Activated CD4-positive, alpha-beta T cell treated with anti-CD3 and anti-CD28 coated beads for 36 hours (primary cell): ENCODE measurements at regions not wholly inside any gene's neighbourhood (a gene's known extent, or its start where the extent isn't known, plus 50 kb on each side); places are given as distances from the start of the nearest gene placed in this dataset.
"Not testable (repeated sequence)": the region's sequence is repeated elsewhere in the genome, so short reads cannot be mapped to it uniquely, and the experiment has no call there.

Source experiments
- ATAC-seq: fragments of 200-7000 bp; cut with Tn5 transposase; one replicate; pipeline ENCODE4 v1.10.0; 2021; ENCODE audit warnings: mild to moderate bottlenecking, moderate library complexity
- CTCF ChIA-PET: fragments of 350-600 bp; sonication (Branson Sonifier 250); formaldehyde crosslinking; loops from one replicate; lab custom pipeline; 2021; ENCODE audit warnings: antibody characterized with exemption; lab: Charles Lee
- POLR2A ChIA-PET: fragments of 350-600 bp; sonication (Branson Sonifier 250); formaldehyde crosslinking; loops from one replicate; lab custom pipeline; 2021; ENCODE audit warnings: antibody characterized with exemption, inconsistent platforms; lab: Charles Lee
- DNase-seq: peaks from one replicate; pipeline ENCODE4 v3.0.0-alpha.2; 2020
- H3K27ac Mint-ChIP-seq: one replicate; pipeline ENCODE4 v1.8.0; 2021; ENCODE audit warnings: mixed read lengths
- H3K27me3 Mint-ChIP-seq: one replicate; pipeline ENCODE4 v1.8.0; 2021; ENCODE audit warnings: mixed read lengths
- H3K36me3 Mint-ChIP-seq: one replicate; pipeline ENCODE4 v1.8.0; 2021; ENCODE audit warnings: low read depth, mixed read lengths
- H3K4me1 Mint-ChIP-seq: one replicate; pipeline ENCODE4 v1.8.0; 2021; ENCODE audit warnings: mixed read lengths
- H3K4me3 Mint-ChIP-seq: one replicate; pipeline ENCODE4 v1.8.0; 2021; ENCODE audit warnings: mild to moderate bottlenecking, moderate library complexity, mixed read lengths
- H3K9me3 Mint-ChIP-seq: one replicate; pipeline ENCODE4 v1.8.0; 2021; ENCODE audit warnings: low read depth, mixed read lengths
- intact Hi-C, 2 experiments: fragments of 100-400 bp; cut with DNase I in 1 of 2; cut with micrococcal nuclease in 1 of 2; formaldehyde crosslinking; loops; one replicate each; pipeline versions ENCODE4 v1.14.2 to v1.15.1; 2022 to 2024; cut with DNase I, micrococcal nuclease

DNA sequence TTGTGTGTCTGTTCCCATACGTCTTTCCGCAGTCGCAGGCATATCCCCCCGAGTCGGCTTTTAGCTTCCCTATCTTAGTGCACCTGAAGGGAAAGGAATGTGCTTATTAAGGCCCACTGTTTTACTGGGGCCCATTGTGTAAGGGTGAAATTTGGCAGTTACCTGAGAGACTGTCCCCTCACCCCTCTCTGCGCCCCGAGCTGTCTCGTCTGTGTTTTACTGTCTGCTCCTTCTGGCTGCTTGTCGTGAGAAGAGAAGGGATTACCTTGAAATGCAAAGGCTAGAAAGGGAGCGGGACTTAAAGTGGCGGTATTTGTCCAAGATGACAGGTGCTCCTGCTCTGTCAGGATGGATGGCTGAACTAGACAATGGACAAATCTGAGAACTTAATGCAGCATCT lies 233.0 kb upstream of the POU1F1 start:
- intact Hi-C loops, result no loop called here
- no peak for ATAC-seq
- ChIA-PET CTCF (no interaction called here), POLR2A (no interaction called here)
- H3K27ac Mint-ChIP-seq, result no peak overlapping the region
- H3K4me1 Mint-ChIP-seq, result no peaks in the 10 kb centered on the region
- no peak overlapping the region for H3K4me3 Mint-ChIP-seq
- DNase-seq, result no peak
- H3K9me3 Mint-ChIP-seq, result no peaks in the 10 kb centered on the region
- no peaks in the 10 kb centered on the region for H3K36me3 Mint-ChIP-seq
- no peaks in the 10 kb centered on the region for H3K27me3 Mint-ChIP-seq

- Mint-ChIP-seq H3K36me3 (no peaks in the 10 kb centered on the region), H3K27me3 (no peaks in the 10 kb centered on the region), H3K4me3 (no peak overlapping the region), H3K4me1 (no peaks in the 10 kb centered on the region), H3K27ac (no peak overlapping the region), H3K9me3 (no peaks in the 10 kb centered on the region)
- CTCF ChIA-PET, result no interaction called here
- intact Hi-C loops, result no loop called here
- ATAC-seq (no peak), DNase-seq (no peak)
- POLR2A ChIA-PET, result no interaction called here
These were observed 232.5 kb upstream of the POU1F1 start for GRCh38 chr3:87508921-87509320.

DNA sequence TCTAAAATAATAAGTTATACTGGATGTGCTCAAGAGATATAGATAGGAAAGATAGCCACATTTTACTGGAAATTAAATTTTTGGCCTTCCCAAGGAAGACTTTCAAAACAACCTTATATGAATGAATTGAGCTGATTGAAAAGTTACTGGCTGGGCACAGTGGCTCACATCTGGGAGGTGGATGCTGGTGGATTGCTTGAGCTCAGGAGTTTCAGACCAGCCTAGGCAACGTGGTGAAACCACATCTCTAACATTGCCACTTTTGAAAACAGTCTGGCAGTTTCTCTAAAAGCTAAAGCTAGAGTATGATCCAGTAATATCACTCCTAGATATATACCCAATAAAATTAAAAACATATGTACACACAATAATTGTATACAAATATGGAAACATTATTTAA lies 231.4 kb upstream of the POU1F1 start:
- no peak for DNase-seq
- H3K9me3 Mint-ChIP-seq, result no peaks in the 10 kb centered on the region
- no peak overlapping the region for H3K27ac Mint-ChIP-seq
- H3K36me3 Mint-ChIP-seq, result no peaks in the 10 kb centered on the region
- intact Hi-C loops, result no loop called here
- no peak overlapping the region for H3K4me3 Mint-ChIP-seq
- ChIA-PET CTCF (no interaction called here), POLR2A (no interaction called here)
- no peaks in the 10 kb centered on the region for H3K27me3 Mint-ChIP-seq
- no peak for ATAC-seq
- H3K4me1 Mint-ChIP-seq, result no peaks in the 10 kb centered on the region

- Mint-ChIP-seq H3K27ac (no peak overlapping the region), H3K9me3 (no peaks in the 10 kb centered on the region), H3K27me3 (no peaks in the 10 kb centered on the region), H3K4me1 (no peaks in the 10 kb centered on the region), H3K36me3 (no peaks in the 10 kb centered on the region), H3K4me3 (no peak overlapping the region)
- no peak for ATAC-seq
- intact Hi-C loops, result loop anchor here (1.0 to 2.0 kb wide), 5 partner anchors 153 to 244 kb away; no protein-coding TSS in a partner anchor
- DNase-seq, result peak; percentile 16
- ChIA-PET POLR2A (interaction anchor here (0.5 kb wide), 1 partner anchor 112 kb away, joined by 6 read pairs; no protein-coding TSS in a partner anchor), CTCF (interaction anchor here (0.8 to 2.7 kb wide), 4 partner anchors 108 to 278 kb away, joined by 3 to 16 read pairs (median 8); no protein-coding TSS in a partner anchor)
These were observed 227.6 kb upstream of the POU1F1 start for GRCh38 chr3:87503900-87504498.

GRCh38 chr3:87501076-87501475 lies 224.7 kb upstream of the POU1F1 start:
- no peaks in the 10 kb centered on the region for H3K36me3 Mint-ChIP-seq
- ATAC-seq (no peak), DNase-seq (no peak)
- H3K9me3 Mint-ChIP-seq, result no peaks in the 10 kb centered on the region
- intact Hi-C loops, result no loop called here
- no peaks in the 10 kb centered on the region for H3K4me1 Mint-ChIP-seq
- no peak overlapping the region for H3K27ac Mint-ChIP-seq
- H3K4me3 Mint-ChIP-seq, result no peak overlapping the region
- ChIA-PET POLR2A (no interaction called here), CTCF (no interaction called here)
- no peaks in the 10 kb centered on the region for H3K27me3 Mint-ChIP-seq

GRCh38 chr3:87498358-87499080 lies 222.1 kb upstream of the POU1F1 start:
- Mint-ChIP-seq H3K9me3 (no peaks in the 10 kb centered on the region), H3K36me3 (no peaks in the 10 kb centered on the region), H3K4me1 (no peaks in the 10 kb centered on the region), H3K27ac (no peak overlapping the region), H3K27me3 (no peaks in the 10 kb centered on the region), H3K4me3 (no peak overlapping the region)
- ChIA-PET CTCF (interaction anchor here (2.5 kb wide), 1 partner anchor 148 kb away, joined by 14 read pairs; no protein-coding TSS in a partner anchor), POLR2A (no interaction called here)
- no peak for DNase-seq
- ATAC-seq, result no peak
- intact Hi-C loops, result no loop called here

DNA sequence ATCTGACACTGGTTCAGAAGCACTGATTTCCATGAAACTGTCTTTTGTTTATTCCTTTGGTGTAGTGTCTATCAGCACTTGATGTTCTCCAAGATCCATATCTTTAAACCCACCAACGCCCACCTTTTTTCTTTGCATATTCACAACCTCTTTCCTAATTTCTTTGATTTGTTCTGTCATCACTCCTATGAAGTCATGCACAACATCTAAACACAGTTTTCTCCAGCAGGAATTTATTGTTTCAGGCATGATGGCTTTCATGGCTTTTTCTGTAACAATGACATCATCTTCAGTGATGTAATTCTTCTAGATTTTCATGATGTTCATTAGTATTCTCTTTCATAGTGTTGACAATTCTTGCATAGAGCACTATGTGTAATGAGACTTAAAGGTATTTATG lies 219.6 kb upstream of the POU1F1 start:
- no peaks in the 10 kb centered on the region for H3K27me3 Mint-ChIP-seq
- no peaks in the 10 kb centered on the region for H3K36me3 Mint-ChIP-seq
- no peak overlapping the region for H3K4me3 Mint-ChIP-seq
- ATAC-seq (no peak), DNase-seq (no peak)
- ChIA-PET CTCF (no interaction called here), POLR2A (no interaction called here)
- no peaks in the 10 kb centered on the region for H3K9me3 Mint-ChIP-seq
- intact Hi-C loops, result no loop called here
- H3K27ac Mint-ChIP-seq, result no peak overlapping the region
- H3K4me1 Mint-ChIP-seq, result no peaks in the 10 kb centered on the region

DNA sequence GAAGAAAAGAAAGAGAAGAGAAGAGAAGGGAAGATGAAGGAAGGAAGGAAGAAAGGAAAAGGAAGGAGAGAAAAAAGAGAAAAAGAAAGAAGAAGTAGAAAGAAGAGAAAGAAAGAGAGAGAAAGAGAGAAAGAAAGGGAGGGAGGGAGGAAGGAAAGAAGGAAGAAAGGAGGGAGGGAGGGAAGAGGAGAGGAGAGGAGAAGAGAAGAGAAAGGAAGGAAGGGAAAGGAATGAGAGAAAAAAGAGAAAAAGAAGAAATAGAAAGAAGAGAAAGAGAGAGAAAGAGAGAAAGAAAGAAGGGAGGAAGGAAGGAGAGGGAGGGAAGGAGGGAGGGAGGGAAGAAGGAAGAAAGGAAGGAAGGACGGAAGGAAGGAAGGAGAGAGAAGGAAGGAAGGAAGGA lies 217.9 kb upstream of the POU1F1 start:
- no peaks in the 10 kb centered on the region for H3K4me1 Mint-ChIP-seq
- intact Hi-C loops, result no loop called here
- CTCF ChIA-PET, result no interaction called here
- no peaks in the 10 kb centered on the region for H3K36me3 Mint-ChIP-seq
- H3K27me3 Mint-ChIP-seq, result no peaks in the 10 kb centered on the region
- H3K27ac Mint-ChIP-seq, result no peak overlapping the region
- no peaks in the 10 kb centered on the region for H3K9me3 Mint-ChIP-seq
- no peak for ATAC-seq
- POLR2A ChIA-PET, result interaction anchor here (0.9 kb wide), 1 partner anchor 12 kb away, joined by 3 read pairs; no protein-coding TSS in a partner anchor
- no peak overlapping the region for H3K4me3 Mint-ChIP-seq
- DNase-seq, result no peak

GRCh38 chr3:87491843-87492242 lies 215.5 kb upstream of the POU1F1 start:
- H3K36me3 Mint-ChIP-seq, result no peaks in the 10 kb centered on the region
- POLR2A ChIA-PET, result no interaction called here
- no peak overlapping the region for H3K4me3 Mint-ChIP-seq
- no peaks in the 10 kb centered on the region for H3K9me3 Mint-ChIP-seq
- intact Hi-C loops, result no loop called here
- no peaks in the 10 kb centered on the region for H3K27me3 Mint-ChIP-seq
- no peaks in the 10 kb centered on the region for H3K4me1 Mint-ChIP-seq
- CTCF ChIA-PET, result no interaction called here
- ATAC-seq (no peak), DNase-seq (no peak)
- no peak overlapping the region for H3K27ac Mint-ChIP-seq

DNA sequence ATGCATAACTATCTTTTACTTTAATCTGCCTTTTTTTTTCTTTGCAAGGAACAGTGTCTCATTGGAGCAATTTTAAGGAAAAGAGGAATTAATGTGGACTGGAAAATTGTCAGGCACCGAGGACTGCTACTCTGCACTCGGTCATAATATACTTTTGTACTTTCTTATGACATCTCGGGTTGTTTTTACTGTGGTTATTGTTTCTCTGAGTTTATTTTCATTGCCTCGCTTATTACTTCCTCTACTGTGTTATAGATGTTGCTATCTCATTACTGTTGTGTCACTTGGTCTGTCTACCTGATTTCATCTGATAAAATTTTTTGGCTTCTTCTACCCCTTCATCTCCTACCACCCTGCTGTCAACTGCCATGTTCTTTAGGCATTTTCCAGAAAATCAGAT lies 213.5 kb upstream of the POU1F1 start:
- Mint-ChIP-seq H3K9me3 (no peaks in the 10 kb centered on the region), H3K27me3 (no peaks in the 10 kb centered on the region), H3K4me3 (no peak overlapping the region), H3K4me1 (no peaks in the 10 kb centered on the region), H3K27ac (no peak overlapping the region), H3K36me3 (no peaks in the 10 kb centered on the region)
- ChIA-PET POLR2A (no interaction called here), CTCF (interaction anchor here (1.2 kb wide), 1 partner anchor 33 kb away, joined by 3 read pairs; no protein-coding TSS in a partner anchor)
- DNase-seq, result no peak
- ATAC-seq, result no peak
- intact Hi-C loops, result no loop called here

DNA sequence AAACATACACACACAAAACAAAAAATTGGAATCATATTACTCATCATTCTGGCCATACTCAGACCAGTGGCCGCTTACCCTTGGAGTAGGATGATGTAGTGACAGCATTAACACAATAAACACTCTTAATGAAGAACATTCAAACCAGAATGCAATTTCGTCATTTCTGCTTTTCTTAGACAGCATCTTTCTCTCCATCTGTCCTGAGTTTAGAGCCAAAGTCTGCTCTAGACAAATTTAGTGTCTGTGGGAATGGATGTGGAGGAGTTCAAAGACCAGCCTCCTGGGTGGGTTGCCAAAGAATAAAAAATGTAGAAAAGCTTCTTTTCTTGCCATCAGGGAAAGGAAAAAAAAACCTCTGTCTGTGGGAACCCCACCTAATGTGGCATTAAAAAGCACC lies 212.4 kb upstream of the POU1F1 start:
- no peak for DNase-seq
- Mint-ChIP-seq H3K36me3 (no peaks in the 10 kb centered on the region), H3K4me1 (no peaks in the 10 kb centered on the region), H3K27ac (no peak overlapping the region), H3K4me3 (no peak overlapping the region), H3K9me3 (no peaks in the 10 kb centered on the region), H3K27me3 (no peaks in the 10 kb centered on the region)
- ChIA-PET CTCF (no interaction called here), POLR2A (no interaction called here)
- intact Hi-C loops, result no loop called here
- ATAC-seq, result no peak

DNA sequence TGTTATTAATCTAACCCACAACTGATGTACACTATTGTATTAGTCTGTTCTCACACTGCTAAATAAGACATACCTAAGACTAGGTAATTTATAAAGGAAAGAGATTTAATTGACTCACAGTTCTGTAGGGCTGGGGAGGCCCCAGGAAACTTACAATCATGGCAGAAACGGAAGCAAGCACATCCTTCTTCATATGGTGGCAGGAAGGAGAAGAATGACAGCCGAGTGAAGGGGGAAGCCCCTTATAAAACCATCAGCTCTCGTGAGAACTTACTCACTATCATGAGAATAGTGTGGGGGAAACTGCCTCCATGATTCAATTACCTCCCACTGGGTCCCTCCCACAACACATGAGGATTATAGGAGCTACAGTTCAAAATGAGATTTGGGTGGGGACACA lies 210.3 kb upstream of the POU1F1 start:
- DNase-seq (peak; percentile 16), ATAC-seq (peak; percentile 51)
- H3K27ac Mint-ChIP-seq, H3K9me3 Mint-ChIP-seq, POLR2A ChIA-PET, intact Hi-C loops, H3K4me1 Mint-ChIP-seq, H3K27me3 Mint-ChIP-seq, H3K4me3 Mint-ChIP-seq, H3K36me3 Mint-ChIP-seq, CTCF ChIA-PET: not testable (repeated sequence)
